ENCODE measurements at regions not wholly inside any gene's neighbourhood (a gene's known extent, or its start where the extent isn't known, plus 50 kb on each side); places are given as distances from the start of the nearest gene placed in this dataset.

- TF ChIP-seq SUZ12 (IDR thresholded peaks at IDR 0.05) (no peak), TARDBP (IDR thresholded peaks at IDR 0.05) (no peak), FOXA1 (IDR thresholded peaks at IDR 0.05) (no peak), BHLHE40 (IDR thresholded peaks at IDR 0.05; ENCODE audit: borderline replicate concordance) (no peak)
Observed at GRCh38 chr2:67229706-67230105, 167.4 kb upstream of the ETAA1 start.

Data from HEK293T (cell line).